ENCODE measurements at regions not wholly inside any gene's neighbourhood (a gene's known extent, or its start where the extent isn't known, plus 50 kb on each side); places are given as distances from the start of the nearest gene placed in this dataset.

DNA sequence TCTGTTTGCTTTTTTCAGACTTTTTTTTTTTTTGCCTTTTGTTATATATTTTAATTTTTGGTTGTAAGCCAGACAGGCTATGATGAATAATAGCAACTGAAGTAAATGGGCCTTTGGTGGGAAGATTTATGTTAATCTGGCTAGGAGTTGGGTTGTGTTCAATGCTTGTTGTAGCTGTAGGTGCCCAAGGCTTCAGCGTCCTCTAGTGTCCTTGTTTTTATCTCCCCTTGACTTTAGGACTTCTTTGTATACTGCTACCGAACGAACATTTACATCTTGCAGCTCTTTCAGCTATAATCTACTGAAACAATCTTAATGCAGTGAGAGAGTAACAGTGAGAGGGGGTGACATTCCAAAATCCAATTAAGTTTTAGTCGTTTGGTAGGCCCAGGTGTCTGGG, 848.4 kb upstream of the FBXO33 start:
- TF ChIP-seq, protein P1, sequence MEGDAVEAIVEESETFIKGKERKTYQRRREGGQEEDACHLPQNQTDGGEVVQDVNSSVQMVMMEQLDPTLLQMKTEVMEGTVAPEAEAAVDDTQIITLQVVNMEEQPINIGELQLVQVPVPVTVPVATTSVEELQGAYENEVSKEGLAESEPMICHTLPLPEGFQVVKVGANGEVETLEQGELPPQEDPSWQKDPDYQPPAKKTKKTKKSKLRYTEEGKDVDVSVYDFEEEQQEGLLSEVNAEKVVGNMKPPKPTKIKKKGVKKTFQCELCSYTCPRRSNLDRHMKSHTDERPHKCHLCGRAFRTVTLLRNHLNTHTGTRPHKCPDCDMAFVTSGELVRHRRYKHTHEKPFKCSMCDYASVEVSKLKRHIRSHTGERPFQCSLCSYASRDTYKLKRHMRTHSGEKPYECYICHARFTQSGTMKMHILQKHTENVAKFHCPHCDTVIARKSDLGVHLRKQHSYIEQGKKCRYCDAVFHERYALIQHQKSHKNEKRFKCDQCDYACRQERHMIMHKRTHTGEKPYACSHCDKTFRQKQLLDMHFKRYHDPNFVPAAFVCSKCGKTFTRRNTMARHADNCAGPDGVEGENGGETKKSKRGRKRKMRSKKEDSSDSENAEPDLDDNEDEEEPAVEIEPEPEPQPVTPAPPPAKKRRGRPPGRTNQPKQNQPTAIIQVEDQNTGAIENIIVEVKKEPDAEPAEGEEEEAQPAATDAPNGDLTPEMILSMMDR (conservative IDR thresholded peaks at IDR 0.05; ENCODE audit: low read depth in 2 of 2) = peak in 1 of 2 experiments; percentile 37; a peak in 2 of 4 replicates
- TF ChIP-seq ZNF331 (CRISPR knock-in tag; IDR thresholded peaks at IDR 0.05; ENCODE audit: low read depth) = no peak
- no peak for TF ChIP-seq EZH2phosphoT487 (IDR thresholded peaks at IDR 0.05; ENCODE audit: unreplicated experiment)

All from GM23338 (cell line).